ENCODE measurements at regions not wholly inside any gene's neighbourhood (a gene's known extent, or its start where the extent isn't known, plus 50 kb on each side); places are given as distances from the start of the nearest gene placed in this dataset.
"Not testable (repeated sequence)": the region's sequence is repeated elsewhere in the genome, so short reads cannot be mapped to it uniquely, and the experiment has no call there.

GRCh38 chrX:95509474-95509873, 1175.2 kb upstream of the DIAPH2 start:
- no peak for DNase-seq
- H3K36me3 ChIP-seq, result no peaks in the 10 kb centered on the region
- no peak overlapping the region for H3K4me3 ChIP-seq (ENCODE audit: low read depth, low read length)
- peaks cover 2% of the 10 kb centered on the region for H3K27me3 ChIP-seq (ENCODE audit: insufficient read depth, low read depth, severe bottlenecking)
- no peak overlapping the region for H3K27ac ChIP-seq
- no peaks in the 10 kb centered on the region for H3K9me3 ChIP-seq (ENCODE audit: severe bottlenecking)
- TF ChIP-seq CTCF (IDR thresholded peaks at IDR 0.05; ENCODE audit: low read depth, low read length), result no peak

GRCh38 chrX:95524018-95524417, 1160.6 kb upstream of the DIAPH2 start:
- DNase-seq; H3K36me3 ChIP-seq; H3K27ac ChIP-seq; H3K27me3 ChIP-seq (ENCODE audit: insufficient read depth, low read depth, severe bottlenecking); H3K9me3 ChIP-seq (ENCODE audit: severe bottlenecking); H3K4me3 ChIP-seq (ENCODE audit: low read depth, low read length): not testable (repeated sequence)

GRCh38 chrX:95536111-95536510, 1148.5 kb upstream of the DIAPH2 start:
- Histone ChIP-seq H3K9me3 (ENCODE audit: severe bottlenecking) (no peaks in the 10 kb centered on the region), H3K36me3 (no peaks in the 10 kb centered on the region), H3K27ac (no peak overlapping the region), H3K4me3 (ENCODE audit: low read depth, low read length) (no peak overlapping the region), H3K27me3 (ENCODE audit: insufficient read depth, low read depth, severe bottlenecking) (peaks cover 4% of the 10 kb centered on the region)
- no peak for DNase-seq
- no peak for TF ChIP-seq CTCF (IDR thresholded peaks at IDR 0.05; ENCODE audit: low read depth, low read length)

GRCh38 chrX:95536661-95537060, 1148.0 kb upstream of the DIAPH2 start:
- Histone ChIP-seq H3K9me3 (ENCODE audit: severe bottlenecking) (no peaks in the 10 kb centered on the region), H3K27me3 (ENCODE audit: insufficient read depth, low read depth, severe bottlenecking) (peaks cover 4% of the 10 kb centered on the region), H3K36me3 (no peaks in the 10 kb centered on the region), H3K27ac (no peak overlapping the region), H3K4me3 (ENCODE audit: low read depth, low read length) (no peak overlapping the region)
- TF ChIP-seq CTCF (IDR thresholded peaks at IDR 0.05; ENCODE audit: low read depth, low read length), result no peak
- no peak for DNase-seq

GRCh38 chrX:95539041-95539440, 1145.6 kb upstream of the DIAPH2 start:
- DNase-seq, result no peak
- Histone ChIP-seq H3K27me3 (ENCODE audit: insufficient read depth, low read depth, severe bottlenecking) (peaks cover 4% of the 10 kb centered on the region), H3K4me3 (ENCODE audit: low read depth, low read length) (no peak overlapping the region), H3K36me3 (no peaks in the 10 kb centered on the region), H3K27ac (no peak overlapping the region), H3K9me3 (ENCODE audit: severe bottlenecking) (no peaks in the 10 kb centered on the region)
- TF ChIP-seq CTCF (IDR thresholded peaks at IDR 0.05; ENCODE audit: low read depth, low read length), result no peak

GRCh38 chrX:95549552-95549951, 1135.1 kb upstream of the DIAPH2 start:
- not testable (repeated sequence) for H3K27ac ChIP-seq; H3K9me3 ChIP-seq (ENCODE audit: severe bottlenecking); H3K4me3 ChIP-seq (ENCODE audit: low read depth, low read length); H3K36me3 ChIP-seq; DNase-seq; H3K27me3 ChIP-seq (ENCODE audit: insufficient read depth, low read depth, severe bottlenecking)

GRCh38 chrX:95585321-95585720, 1099.3 kb upstream of the DIAPH2 start:
- no peak overlapping the region for H3K27ac ChIP-seq
- H3K4me3 ChIP-seq (ENCODE audit: low read depth, low read length), result no peak overlapping the region
- H3K27me3 ChIP-seq (ENCODE audit: insufficient read depth, low read depth, severe bottlenecking), result peaks cover 18% of the 10 kb centered on the region
- no peaks in the 10 kb centered on the region for H3K9me3 ChIP-seq (ENCODE audit: severe bottlenecking)
- no peaks in the 10 kb centered on the region for H3K36me3 ChIP-seq
- TF ChIP-seq CTCF (IDR thresholded peaks at IDR 0.05; ENCODE audit: low read depth, low read length), result no peak
- DNase-seq, result no peak
